ENCODE measurements at regions not wholly inside any gene's neighbourhood (a gene's known extent, or its start where the extent isn't known, plus 50 kb on each side); places are given as distances from the start of the nearest gene placed in this dataset.
"Not testable (repeated sequence)": the region's sequence is repeated elsewhere in the genome, so short reads cannot be mapped to it uniquely, and the experiment has no call there.

DNA sequence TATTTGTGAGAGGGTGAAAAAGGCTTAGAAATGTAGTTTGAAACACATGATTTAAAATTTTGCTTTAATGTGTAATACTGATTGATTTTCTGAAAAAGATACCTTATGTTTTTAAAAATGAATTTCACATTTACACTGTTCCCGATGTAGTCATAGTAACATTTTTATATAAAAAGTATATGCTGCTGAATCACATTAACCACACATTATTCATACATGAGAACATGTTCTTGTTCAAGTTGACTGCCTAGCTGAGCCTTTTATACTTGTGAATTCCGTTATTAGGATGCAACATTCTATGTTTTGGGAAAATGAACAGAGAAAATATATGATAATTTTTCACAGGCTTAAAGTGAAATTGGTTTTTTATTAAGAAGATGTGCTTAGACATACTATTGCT is 461.1 kb upstream of the NUDT12 start:
- TF ChIP-seq FOXP2 (optimal IDR thresholded peaks at IDR 0.05; ENCODE audit: control extremely low read depth, extremely low read length, insufficient read depth): no peak
- no peak for TF ChIP-seq POLR2AphosphoS5 (IDR thresholded peaks at IDR 0.05; ENCODE audit: borderline replicate concordance, low read depth, low read length)
- TF ChIP-seq EZH2 (IDR thresholded peaks at IDR 0.05): no peak
- no peak overlapping the region for H3K27ac ChIP-seq
- no peak overlapping the region for H3K9ac ChIP-seq (ENCODE audit: insufficient read length)
- peaks cover 5% of the 10 kb centered on the region; the same call in 1 of the 2 replicates for H3K9me3 ChIP-seq (ENCODE audit: low read depth, low read length)
- H3K4me3 ChIP-seq: no peak overlapping the region
- DNase-seq (ENCODE audit: low read depth, low spot score): no peak
- H3K36me3 ChIP-seq (ENCODE audit: insufficient read depth, low read length): no peaks in the 10 kb centered on the region

DNA sequence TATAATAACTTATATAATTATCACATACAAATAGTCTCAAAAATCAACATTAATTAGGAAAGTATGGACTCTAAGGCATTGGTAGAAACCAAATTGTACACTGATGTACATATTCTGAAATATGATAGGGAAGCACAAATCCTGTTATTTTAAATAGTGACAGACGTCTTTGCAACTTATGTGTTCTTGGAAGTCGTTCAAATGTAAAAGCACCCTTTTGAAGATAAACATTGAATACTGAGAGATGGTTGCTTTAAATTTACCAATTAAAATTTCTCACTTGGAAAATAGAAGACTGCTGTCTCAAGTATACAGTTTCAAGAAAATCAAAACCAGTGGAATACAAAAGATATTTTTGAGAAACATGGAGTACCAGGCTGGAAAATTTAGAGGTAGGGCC is 457.4 kb upstream of the NUDT12 start:
- H3K4me3 ChIP-seq: no peak overlapping the region
- no peak overlapping the region for H3K27ac ChIP-seq
- H3K9me3 ChIP-seq (ENCODE audit: low read depth, low read length): peaks cover 5% of the 10 kb centered on the region; the same call in 1 of the 2 replicates
- DNase-seq (ENCODE audit: low read depth, low spot score): no peak
- H3K9ac ChIP-seq (ENCODE audit: insufficient read length): no peak overlapping the region
- TF ChIP-seq POLR2AphosphoS5 (IDR thresholded peaks at IDR 0.05; ENCODE audit: borderline replicate concordance, low read depth, low read length) (no peak), EZH2 (IDR thresholded peaks at IDR 0.05) (no peak), FOXP2 (optimal IDR thresholded peaks at IDR 0.05; ENCODE audit: control extremely low read depth, extremely low read length, insufficient read depth) (no peak)
- no peaks in the 10 kb centered on the region for H3K36me3 ChIP-seq (ENCODE audit: insufficient read depth, low read length)

DNA sequence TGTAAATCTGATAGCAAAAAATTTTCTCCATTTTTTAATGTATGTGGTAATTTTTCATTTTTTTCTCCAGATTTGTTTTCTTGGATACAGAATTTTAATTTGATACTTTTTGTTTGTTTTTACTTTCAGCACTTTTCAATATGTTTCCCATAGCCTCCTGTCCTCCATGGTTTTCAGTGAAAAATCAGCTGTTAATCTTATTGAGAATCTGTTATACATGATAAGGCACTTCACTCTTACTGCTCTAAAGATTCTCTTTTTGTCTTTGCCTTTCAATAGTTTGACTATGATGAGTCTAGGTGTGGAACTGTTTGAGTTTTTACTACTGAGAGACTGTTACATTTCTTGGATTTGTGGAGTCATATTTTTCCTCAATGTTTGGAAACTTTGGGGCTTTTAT is 455.7 kb upstream of the NUDT12 start:
- Histone ChIP-seq H3K4me3 (no peak overlapping the region), H3K9ac (ENCODE audit: insufficient read length) (no peak overlapping the region), H3K36me3 (ENCODE audit: insufficient read depth, low read length) (no peaks in the 10 kb centered on the region), H3K27ac (no peak overlapping the region), H3K9me3 (ENCODE audit: low read depth, low read length) (peaks cover 5% of the 10 kb centered on the region; the same call in 1 of the 2 replicates)
- TF ChIP-seq POLR2AphosphoS5 (IDR thresholded peaks at IDR 0.05; ENCODE audit: borderline replicate concordance, low read depth, low read length) (no peak), EZH2 (IDR thresholded peaks at IDR 0.05) (no peak), FOXP2 (optimal IDR thresholded peaks at IDR 0.05; ENCODE audit: control extremely low read depth, extremely low read length, insufficient read depth) (no peak)
- no peak for DNase-seq (ENCODE audit: low read depth, low spot score)

DNA sequence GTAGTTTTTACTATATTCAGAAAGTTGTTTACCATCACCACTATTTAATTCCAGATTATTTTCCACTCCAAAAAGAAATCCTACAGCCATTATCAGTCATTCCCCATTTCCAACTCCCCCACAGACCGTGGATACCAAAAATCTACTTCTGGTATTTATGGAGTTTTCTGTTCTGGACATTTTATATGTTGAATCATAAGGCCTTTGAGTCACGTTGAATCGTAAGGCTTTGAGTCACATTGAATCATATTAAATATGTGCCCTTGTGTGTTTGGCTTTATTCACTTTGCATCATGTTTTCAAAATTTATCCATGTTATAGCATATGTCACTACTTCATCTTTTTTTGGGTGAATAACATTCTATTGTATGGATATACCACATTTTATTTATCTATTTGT is 454.1 kb upstream of the NUDT12 start:
- Histone ChIP-seq H3K9ac (ENCODE audit: insufficient read length) (no peak overlapping the region), H3K27ac (no peak overlapping the region), H3K9me3 (ENCODE audit: low read depth, low read length) (peaks cover 5% of the 10 kb centered on the region; the same call in 1 of the 2 replicates), H3K36me3 (ENCODE audit: insufficient read depth, low read length) (no peaks in the 10 kb centered on the region), H3K4me3 (no peak overlapping the region)
- no peak for TF ChIP-seq EZH2 (IDR thresholded peaks at IDR 0.05)
- TF ChIP-seq POLR2AphosphoS5 (IDR thresholded peaks at IDR 0.05; ENCODE audit: borderline replicate concordance, low read depth, low read length): no peak
- no peak for TF ChIP-seq FOXP2 (optimal IDR thresholded peaks at IDR 0.05; ENCODE audit: control extremely low read depth, extremely low read length, insufficient read depth)
- DNase-seq (ENCODE audit: low read depth, low spot score): no peak

DNA sequence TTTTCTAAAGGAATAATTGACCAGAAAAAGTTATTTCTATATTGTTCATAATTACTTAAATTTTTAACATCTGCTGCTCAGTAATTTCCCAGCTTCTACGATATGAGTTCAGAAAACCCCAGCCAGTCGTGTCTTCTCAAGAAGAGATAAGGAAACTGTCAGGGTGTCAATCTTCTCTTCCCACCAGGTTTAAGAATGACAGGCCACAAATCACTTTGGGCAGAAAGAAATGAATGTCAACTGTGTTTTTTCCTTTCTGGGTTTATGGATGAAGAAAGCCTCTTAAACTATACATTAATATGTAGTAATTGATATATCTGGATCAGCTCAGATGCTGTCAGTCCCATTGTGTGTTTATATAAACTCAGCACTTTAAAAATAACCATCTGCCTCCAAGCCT is 453.2 kb upstream of the NUDT12 start:
- Histone ChIP-seq H3K27ac (no peak overlapping the region), H3K4me3 (no peak overlapping the region), H3K36me3 (ENCODE audit: insufficient read depth, low read length) (no peaks in the 10 kb centered on the region), H3K9me3 (ENCODE audit: low read depth, low read length) (peaks cover 5% of the 10 kb centered on the region; the same call in 1 of the 2 replicates), H3K9ac (ENCODE audit: insufficient read length) (no peak overlapping the region)
- DNase-seq (ENCODE audit: low read depth, low spot score): no peak
- TF ChIP-seq EZH2 (IDR thresholded peaks at IDR 0.05) (no peak), POLR2AphosphoS5 (IDR thresholded peaks at IDR 0.05; ENCODE audit: borderline replicate concordance, low read depth, low read length) (no peak), FOXP2 (optimal IDR thresholded peaks at IDR 0.05; ENCODE audit: control extremely low read depth, extremely low read length, insufficient read depth) (no peak)

DNA sequence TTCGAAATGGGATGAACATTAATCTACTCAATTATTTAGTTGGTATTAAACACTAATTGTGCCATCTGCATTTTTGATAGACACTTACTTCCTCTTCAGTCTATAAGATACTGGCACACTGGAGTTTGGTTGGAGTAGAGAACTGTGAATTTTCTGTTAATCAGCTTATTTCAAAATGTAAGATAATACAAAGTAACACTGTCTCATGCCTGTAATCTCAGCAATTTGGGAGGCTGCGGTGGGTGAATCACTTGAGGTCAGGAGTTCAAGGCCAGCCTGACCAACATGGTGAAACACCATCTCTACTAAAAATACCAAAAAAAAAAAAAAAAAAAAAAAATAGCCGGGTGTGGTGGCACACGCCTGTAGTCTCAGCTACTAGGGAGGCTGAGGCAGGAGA is 440.2 kb upstream of the NUDT12 start:
- H3K27ac ChIP-seq; DNase-seq (ENCODE audit: low read depth, low spot score); H3K36me3 ChIP-seq (ENCODE audit: insufficient read depth, low read length); H3K9me3 ChIP-seq (ENCODE audit: low read depth, low read length); H3K9ac ChIP-seq (ENCODE audit: insufficient read length); H3K4me3 ChIP-seq: not testable (repeated sequence)

DNA sequence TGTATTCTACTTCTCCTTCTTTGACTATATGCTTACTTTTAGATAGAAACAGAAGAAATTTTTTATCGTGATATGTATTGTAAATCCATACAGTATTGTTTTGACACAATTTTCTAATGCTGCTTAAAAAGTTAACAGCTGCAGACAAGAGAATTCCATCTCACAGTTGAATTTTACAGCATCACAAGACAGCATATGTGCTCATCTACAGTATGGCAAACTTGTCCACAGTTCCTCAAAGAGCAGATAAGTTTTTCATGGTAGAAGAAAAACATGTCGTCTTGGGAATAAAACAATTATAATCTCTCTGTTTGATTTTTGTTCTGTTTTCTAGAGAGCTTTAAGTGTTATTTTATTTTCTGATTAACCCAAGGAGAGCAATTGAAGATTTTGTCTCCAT is 438.5 kb upstream of the NUDT12 start:
- Histone ChIP-seq H3K4me3 (no peak overlapping the region), H3K27ac (no peak overlapping the region), H3K36me3 (ENCODE audit: insufficient read depth, low read length) (no peaks in the 10 kb centered on the region), H3K9me3 (ENCODE audit: low read depth, low read length) (no peaks in the 10 kb centered on the region), H3K9ac (ENCODE audit: insufficient read length) (no peak overlapping the region)
- TF ChIP-seq FOXP2 (optimal IDR thresholded peaks at IDR 0.05; ENCODE audit: control extremely low read depth, extremely low read length, insufficient read depth) (no peak), POLR2AphosphoS5 (IDR thresholded peaks at IDR 0.05; ENCODE audit: borderline replicate concordance, low read depth, low read length) (no peak), EZH2 (IDR thresholded peaks at IDR 0.05) (no peak)
- DNase-seq (ENCODE audit: low read depth, low spot score): no peak

DNA sequence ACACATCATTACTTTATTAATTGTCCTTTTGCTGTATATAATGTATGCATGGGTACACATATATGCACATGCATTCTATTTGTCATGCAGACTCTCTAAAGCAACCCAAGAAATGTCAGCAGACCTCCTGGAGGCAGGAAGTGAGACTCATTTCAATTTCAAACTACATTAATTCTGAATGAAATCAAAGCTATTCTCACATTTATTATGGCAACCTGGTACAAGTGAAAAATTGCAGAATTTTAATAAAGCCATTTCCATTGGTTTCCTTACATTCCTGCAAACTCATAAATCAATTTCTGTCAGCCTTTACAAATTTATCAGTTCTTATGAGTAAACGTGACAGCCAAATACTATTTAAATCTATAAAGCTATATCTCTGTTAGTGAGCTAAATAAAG is 430.4 kb upstream of the NUDT12 start:
- H3K4me3 ChIP-seq: peak overlapping the region; percentile 44
- H3K36me3 ChIP-seq (ENCODE audit: insufficient read depth, low read length): no peaks in the 10 kb centered on the region
- TF ChIP-seq FOXP2 (optimal IDR thresholded peaks at IDR 0.05; ENCODE audit: control extremely low read depth, extremely low read length, insufficient read depth) (no peak), POLR2AphosphoS5 (IDR thresholded peaks at IDR 0.05; ENCODE audit: borderline replicate concordance, low read depth, low read length) (peak; percentile 63; the same call in 1 of the 2 replicates)
- DNase-seq (ENCODE audit: low read depth, low spot score): peak; percentile 78
- no peaks in the 10 kb centered on the region; the same call in 1 of the 2 replicates for H3K9me3 ChIP-seq (ENCODE audit: low read depth, low read length)
- no peak overlapping the region for H3K9ac ChIP-seq (ENCODE audit: insufficient read length)
- H3K27ac ChIP-seq: peak overlapping the region; percentile 43; the same call in 1 of the 2 replicates

DNA sequence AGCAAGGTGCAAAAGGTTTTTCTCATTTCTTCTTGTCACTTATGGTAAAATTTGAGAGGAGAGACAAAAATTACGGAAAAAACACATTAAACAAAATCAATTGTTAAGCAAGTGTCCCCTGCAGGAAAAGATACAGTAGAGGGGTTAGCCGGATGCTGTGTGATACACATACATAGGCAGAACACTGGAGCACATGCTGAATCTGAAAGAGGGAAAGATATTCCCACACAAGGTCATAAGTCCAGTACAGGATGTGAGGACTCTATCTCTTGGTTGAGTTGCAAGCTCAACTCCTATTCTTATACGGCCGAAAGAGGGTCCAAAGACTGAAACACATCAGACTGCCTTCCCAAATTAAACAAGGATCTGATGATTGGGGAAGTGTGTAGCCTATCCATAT is 427.5 kb upstream of the NUDT12 start:
- Histone ChIP-seq H3K9ac (ENCODE audit: insufficient read length) (no peak overlapping the region), H3K36me3 (ENCODE audit: insufficient read depth, low read length) (no peaks in the 10 kb centered on the region), H3K9me3 (ENCODE audit: low read depth, low read length) (no peaks in the 10 kb centered on the region; the same call in 1 of the 2 replicates), H3K27ac (no peak overlapping the region), H3K4me3 (no peak overlapping the region)
- TF ChIP-seq FOXP2 (optimal IDR thresholded peaks at IDR 0.05; ENCODE audit: control extremely low read depth, extremely low read length, insufficient read depth): no peak
- TF ChIP-seq POLR2AphosphoS5 (IDR thresholded peaks at IDR 0.05; ENCODE audit: borderline replicate concordance, low read depth, low read length): no peak
- TF ChIP-seq EZH2 (IDR thresholded peaks at IDR 0.05): no peak
- no peak for DNase-seq (ENCODE audit: low read depth, low spot score)

Measured in SK-N-MC (cell line).